ENCODE measurements at regions not wholly inside any gene's neighbourhood (a gene's known extent, or its start where the extent isn't known, plus 50 kb on each side); places are given as distances from the start of the nearest gene placed in this dataset.
"Not testable (repeated sequence)": the region's sequence is repeated elsewhere in the genome, so short reads cannot be mapped to it uniquely, and the experiment has no call there.

DNA sequence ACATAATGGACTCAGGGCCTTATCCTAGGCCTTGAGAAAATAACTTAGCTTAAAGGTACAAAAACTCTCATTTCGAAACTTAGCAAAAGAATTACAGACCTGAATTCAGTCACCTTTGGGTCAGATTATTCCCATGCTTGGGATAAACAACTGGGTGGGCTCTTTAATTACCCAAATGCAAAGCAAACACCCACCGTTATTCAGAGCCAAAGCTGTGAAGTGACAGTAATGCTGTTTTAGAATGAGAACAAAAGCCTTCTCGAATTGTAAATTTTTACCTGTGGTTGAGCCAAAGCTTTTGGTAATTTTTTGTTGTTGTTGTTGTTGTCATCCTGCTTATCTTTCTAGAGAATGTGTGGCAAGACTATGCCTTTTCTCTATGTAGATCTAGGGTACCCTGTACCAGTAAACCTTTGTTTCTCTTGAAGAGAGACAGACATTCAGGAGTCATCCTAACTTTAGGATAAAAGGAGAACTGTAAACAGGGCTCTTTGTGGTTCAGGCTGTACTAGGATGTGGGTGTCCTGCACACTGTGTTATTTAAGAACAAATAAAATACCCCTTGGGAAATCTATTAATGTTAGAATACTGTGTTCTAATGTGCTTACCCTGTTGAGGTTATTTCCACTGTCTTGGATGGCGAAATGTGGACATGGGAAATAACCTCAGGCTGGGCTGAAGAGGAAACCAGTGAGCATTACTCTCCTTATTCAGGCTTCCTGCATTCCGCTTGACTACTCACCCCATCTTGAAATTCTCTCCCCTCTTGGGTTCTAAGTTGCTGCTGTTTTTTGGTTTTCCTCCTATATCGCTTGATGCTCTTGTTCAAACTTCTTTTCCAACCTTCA, 480.7 kb downstream of the CD83 start:
- DNase-seq (ENCODE audit: low read depth): no peak

DNA sequence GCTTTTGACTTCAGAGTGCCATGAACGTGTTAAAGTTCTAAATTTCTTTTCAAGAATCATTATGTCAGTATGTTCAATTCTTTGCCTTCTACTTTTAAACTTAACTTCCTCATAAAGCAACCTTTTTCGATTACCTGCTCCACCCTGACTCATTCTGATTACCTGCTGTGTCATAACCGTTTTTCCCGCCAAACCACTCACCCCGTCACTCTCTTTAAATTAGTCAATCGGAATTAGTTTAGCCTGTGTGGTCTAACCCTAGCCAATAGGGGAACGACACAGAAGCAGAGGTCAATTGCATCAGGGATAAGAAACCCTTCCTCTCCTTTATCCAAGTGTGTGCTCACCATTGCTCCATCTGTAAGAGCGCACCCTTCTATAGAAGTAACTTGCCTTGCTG, 482.7 kb downstream of the CD83 start:
- not testable (repeated sequence) for DNase-seq (ENCODE audit: low read depth)

DNA sequence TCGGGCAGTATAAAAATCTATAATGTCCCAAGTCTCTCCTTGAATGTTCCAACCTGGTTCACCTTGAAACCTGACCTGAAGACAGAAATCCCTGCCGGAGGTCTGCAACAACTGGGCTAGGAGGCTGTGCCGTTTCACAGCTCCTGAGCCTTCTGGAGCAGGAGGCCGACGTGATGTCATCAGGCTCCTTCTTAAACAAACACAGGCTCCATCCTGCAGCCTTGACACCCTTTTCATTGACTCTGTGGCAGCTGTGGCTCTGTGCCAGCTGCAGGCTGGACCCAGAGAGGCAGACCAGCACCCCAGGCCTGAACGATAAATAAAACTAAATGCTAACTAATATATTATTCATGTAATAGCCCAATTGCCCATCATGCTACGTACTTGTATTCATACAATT, 483.9 kb downstream of the CD83 start:
- no peak for DNase-seq (ENCODE audit: low read depth)

DNA sequence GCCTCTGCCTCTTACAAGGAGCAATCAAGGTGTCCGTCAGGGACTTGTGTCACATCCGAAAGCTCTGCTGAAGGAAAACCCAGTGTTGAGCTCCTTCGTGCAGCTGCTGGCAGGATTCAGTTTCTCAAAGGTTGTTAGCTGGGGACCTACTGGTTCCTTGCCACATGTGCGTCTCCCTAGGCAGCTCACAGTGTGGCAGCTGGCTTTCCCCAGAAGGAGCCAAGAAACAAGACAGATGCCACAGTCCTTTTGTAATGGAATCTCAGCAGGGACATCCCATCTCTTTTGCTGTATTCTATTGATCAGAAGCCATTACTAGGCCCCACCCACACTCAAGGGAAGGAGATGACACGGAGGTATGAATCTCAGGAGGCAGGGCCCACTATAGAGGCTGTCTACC, 488.8 kb downstream of the CD83 start:
- no peak for DNase-seq (ENCODE audit: low read depth)

- no peak for DNase-seq (ENCODE audit: low read depth)
Observed at GRCh38 chr6:14610141-14610540, 492.6 kb downstream of the CD83 start.

- DNase-seq (ENCODE audit: low read depth): peak; percentile 10
Observed at GRCh38 chr6:14612016-14612980, 494.7 kb downstream of the CD83 start.

DNA sequence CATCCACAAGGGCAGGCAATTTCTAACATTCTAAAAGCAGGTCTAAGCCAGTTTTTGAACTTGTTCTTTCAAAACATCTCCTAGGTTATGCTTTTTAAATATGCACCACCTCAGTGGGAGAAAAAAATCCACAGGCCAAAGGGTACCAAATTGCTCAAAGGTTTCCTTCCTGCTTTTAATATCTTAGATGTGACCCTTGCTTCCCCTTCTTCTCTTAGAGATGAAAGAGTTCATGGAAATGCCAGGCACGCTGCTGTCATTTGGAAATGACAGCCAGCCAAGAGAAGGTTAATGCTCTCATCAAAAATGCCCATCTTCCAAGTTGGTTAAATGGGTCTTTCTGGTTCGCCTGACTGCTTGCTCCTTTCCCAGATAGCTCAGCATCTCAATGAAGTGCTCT, 497.1 kb downstream of the CD83 start:
- no peak for DNase-seq (ENCODE audit: low read depth)

- no peak for DNase-seq (ENCODE audit: low read depth)
Observed at GRCh38 chr6:14616656-14617055, 499.1 kb downstream of the CD83 start.

- DNase-seq (ENCODE audit: low read depth): no peak
Observed at GRCh38 chr6:14618759-14619418, 501.3 kb downstream of the CD83 start.

DNA sequence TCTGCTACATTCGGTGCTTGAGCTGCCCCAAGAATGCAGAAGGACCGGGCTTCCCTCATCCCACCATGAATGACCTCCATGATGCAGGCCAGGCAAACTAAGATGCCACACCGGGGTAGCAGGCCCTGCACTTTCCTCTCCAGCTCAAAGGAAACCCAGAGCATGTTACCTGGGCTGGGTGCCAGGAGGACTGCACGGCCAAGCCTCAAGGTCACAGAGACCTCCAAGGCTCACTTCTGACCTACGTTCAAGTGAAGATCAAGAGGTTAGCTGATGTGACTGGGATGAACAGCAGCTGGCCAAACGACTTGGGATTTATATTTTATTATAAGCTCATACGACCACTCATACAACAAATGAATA, 501.8 kb downstream of the CD83 start:
- no peak for DNase-seq (ENCODE audit: low read depth)

- DNase-seq (ENCODE audit: low read depth): no peak
Observed at GRCh38 chr6:14620522-14620921, 502.9 kb downstream of the CD83 start.

DNA sequence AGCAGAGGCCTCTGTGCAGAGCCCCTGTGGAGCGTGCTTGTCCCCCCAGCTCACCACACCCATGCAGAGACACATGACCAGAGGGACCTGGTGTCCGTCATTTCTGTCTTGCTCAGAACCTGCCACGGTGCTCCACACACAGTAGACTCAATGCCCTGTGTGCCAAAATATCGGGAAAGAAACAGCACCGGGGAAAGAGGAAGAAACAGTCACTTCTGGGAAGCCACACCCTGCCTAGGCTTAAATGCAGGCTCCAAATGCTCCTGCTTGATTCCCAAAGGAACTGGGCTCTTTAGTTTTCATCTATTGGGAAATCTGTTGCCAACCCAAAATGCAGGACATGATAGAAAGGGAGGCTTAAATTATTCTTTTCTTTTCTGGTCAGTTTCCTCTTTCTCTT, 503.9 kb downstream of the CD83 start:
- DNase-seq (ENCODE audit: low read depth): no peak

- DNase-seq (ENCODE audit: low read depth): no peak
Observed at GRCh38 chr6:14622085-14622484, 504.5 kb downstream of the CD83 start.

- DNase-seq (ENCODE audit: low read depth): no peak
Observed at GRCh38 chr6:14622909-14623505, 505.4 kb downstream of the CD83 start.

- DNase-seq (ENCODE audit: low read depth): no peak
Observed at GRCh38 chr6:14625173-14625895, 507.8 kb downstream of the CD83 start.

GRCh38 chr6:14626556-14626955, 509.0 kb downstream of the CD83 start:
- no peak for DNase-seq (ENCODE audit: low read depth)

DNA sequence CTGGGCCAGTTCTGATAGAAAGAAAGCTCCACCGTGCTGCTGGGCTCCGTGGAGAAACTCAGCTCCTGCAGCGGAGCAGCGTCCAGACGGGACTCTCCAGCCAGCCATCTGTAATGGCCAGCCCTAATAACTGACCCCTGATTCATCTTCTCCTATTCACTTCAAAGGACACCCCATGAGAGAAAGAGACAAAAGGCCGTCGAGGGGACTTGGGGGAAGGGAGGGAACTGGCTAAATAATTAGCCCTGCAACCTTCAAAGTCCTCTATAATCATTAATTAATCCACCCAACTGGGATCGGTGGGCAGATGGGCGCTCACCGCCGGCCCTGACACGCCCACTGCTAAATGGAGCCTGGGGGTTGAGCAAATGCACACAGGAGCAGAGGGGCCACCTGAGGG, 512.4 kb downstream of the CD83 start:
- no peak for DNase-seq (ENCODE audit: low read depth)

DNA sequence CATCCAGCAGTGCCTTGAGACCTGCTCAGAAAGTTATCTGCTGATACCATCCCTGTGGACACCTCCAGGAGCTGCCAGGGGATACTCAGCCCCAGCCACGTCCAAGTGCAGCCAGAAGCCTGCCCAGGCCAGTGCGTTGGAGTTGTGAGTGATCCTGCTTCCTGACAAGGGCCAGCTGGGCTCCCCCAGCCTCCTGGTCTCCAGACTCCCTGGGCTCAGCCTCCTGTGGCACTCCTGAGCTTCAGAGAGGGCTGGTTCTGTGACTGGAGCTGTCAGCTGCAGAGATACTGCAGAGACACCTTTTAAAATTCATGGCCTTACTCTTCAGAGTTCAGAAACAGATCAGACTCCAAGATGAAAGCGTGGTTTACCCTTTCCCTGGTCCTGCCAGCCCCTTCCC, 515.9 kb downstream of the CD83 start:
- DNase-seq (ENCODE audit: low read depth): no peak

DNA sequence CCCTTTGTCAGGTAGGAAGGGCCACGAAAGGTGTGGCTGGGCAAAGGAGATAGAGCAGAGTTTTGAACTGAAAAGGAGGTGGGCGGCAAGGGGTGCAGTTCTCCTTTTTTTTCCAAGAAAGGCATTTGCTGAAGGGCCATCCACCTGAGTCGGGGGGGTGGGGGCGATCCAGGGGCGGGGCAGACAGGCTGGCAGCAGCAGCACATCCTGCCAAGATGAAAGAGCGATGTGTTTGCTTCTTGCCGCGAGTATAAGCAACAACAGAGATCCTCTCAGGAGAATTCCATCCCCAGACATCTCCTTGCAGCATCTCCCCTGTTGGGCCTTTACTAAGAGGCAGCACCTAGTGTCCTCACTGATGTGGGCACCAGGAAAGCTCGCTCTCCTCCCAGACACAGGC, 516.5 kb downstream of the CD83 start:
- DNase-seq (ENCODE audit: low read depth): no peak

DNA sequence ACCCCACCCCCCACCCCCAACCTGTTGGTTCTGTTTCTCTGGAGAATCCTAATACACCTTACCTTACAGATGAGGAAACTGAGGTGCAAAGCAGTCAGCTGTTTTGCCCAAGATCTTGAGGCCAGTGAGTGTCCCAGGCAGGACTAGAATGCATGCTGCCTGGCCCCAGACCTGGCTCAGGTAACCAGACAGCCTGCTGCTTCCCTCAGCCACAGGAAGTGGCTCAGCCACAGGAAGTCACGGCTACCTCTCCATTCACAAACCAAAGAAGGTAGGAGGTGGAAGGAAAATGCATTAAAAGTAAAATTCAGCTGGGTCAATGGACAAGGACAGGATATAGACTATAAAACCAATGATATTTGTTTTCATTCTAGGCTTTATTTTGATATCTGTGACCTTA, 517.6 kb downstream of the CD83 start:
- DNase-seq (ENCODE audit: low read depth): no peak

GRCh38 chr6:14635934-14636591, 518.5 kb downstream of the CD83 start:
- DNase-seq (ENCODE audit: low read depth): no peak

All from GM04504 (cell line).